ENCODE measurements at regions not wholly inside any gene's neighbourhood (a gene's known extent, or its start where the extent isn't known, plus 50 kb on each side); places are given as distances from the start of the nearest gene placed in this dataset.

DNA sequence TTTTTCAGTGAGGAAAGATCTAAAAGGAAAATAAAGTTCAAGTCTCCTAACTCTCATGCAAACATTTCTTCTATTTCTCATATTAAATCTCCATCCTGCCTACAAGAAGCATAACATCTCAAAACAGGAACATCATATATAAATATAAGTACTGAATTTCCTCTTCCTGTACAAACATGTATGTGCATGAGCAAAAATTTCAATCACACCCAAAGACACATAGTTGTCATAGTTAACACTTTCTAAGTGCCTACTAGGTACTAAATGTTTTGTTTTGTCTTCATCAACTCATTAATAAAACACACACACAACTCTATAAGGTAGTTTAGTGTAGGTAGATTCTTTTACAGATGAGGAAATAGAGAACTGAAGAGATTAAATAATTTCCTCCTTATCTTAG is 237.1 kb upstream of the ADGRL2 start:
- Histone ChIP-seq H3K9me3 (ENCODE audit: low read length) (peaks cover 9% of the 10 kb centered on the region), H4K20me1 (ENCODE audit: insufficient read depth, low read length) (no peaks in the 10 kb centered on the region), H3K36me3 (replicated peaks in 1 of 2; ENCODE audit: control insufficient read depth in 1 of 2, insufficient read depth in 2 of 2, low read length in 2 of 2) (no peaks in the 10 kb centered on the region), H3K27ac (ENCODE audit: extremely low read length, insufficient read depth, low read length) (no peak overlapping the region), H3K4me1 (ENCODE audit: insufficient read depth, low read length) (no peaks in the 10 kb centered on the region), H3K79me2 (ENCODE audit: insufficient read depth, low read length) (no peaks in the 10 kb centered on the region), H3K4me3 (replicated peaks in 1 of 3; ENCODE audit: insufficient read depth in 1 of 3, low read depth in 2 of 3, low read length in 3 of 3) (no peak overlapping the region), H3K27me3 (ENCODE audit: control insufficient read depth in 1 of 2, insufficient read depth in 2 of 2, low read length in 2 of 2) (no peaks in the 10 kb centered on the region), H3K4me2 (ENCODE audit: low read depth, low read length) (no peak overlapping the region), H2AFZ (ENCODE audit: low read length) (no peak overlapping the region), H3K9ac (ENCODE audit: insufficient read depth, low read depth, low read length) (no peak overlapping the region)
- ChIA-PET CTCF (ENCODE audit: low intra/inter-chr PET ratio, low total read pairs) (no interaction called here), POLR2A (no interaction called here)
- BruUV-seq (replicated peaks) = no TSS peak
- FAIRE-seq = no peak
- no peak for DNase-seq (ENCODE audit: low spot score)
- ATAC-seq = no peak
- in situ Hi-C loops (cut with HindIII; ENCODE audit: extremely low pct_ligation_motif_present, low pct_unique_long_range_greater_than_20kb) (no loop called here), intact Hi-C loops (cut with micrococcal nuclease; ENCODE audit: unreplicated experiment) (no loop called here)
- TF ChIP-seq FOXP4 (CRISPR knock-in tag; IDR thresholded peaks at IDR 0.05) (no peak), ZNF44 (CRISPR knock-in tag; IDR thresholded peaks at IDR 0.05) (no peak), SP2 (CRISPR knock-in tag; IDR thresholded peaks at IDR 0.05) (no peak), ZNF503 (CRISPR knock-in tag; IDR thresholded peaks at IDR 0.05) (no peak), ZBTB25 (CRISPR knock-in tag; IDR thresholded peaks at IDR 0.05) (no peak), ZNF883 (CRISPR knock-in tag; IDR thresholded peaks at IDR 0.05; ENCODE audit: not compliant biosample characterization) (no peak), SUZ12 (IDR thresholded peaks at IDR 0.05; ENCODE audit: low read depth, low read length) (no peak), SRF (IDR thresholded peaks at IDR 0.05; ENCODE audit: low read depth, low read length) (no peak), ZBTB38 (CRISPR knock-in tag; IDR thresholded peaks at IDR 0.05) (no peak), JUNB (CRISPR knock-in tag; IDR thresholded peaks at IDR 0.05; ENCODE audit: borderline replicate concordance) (no peak), ZNF180 (CRISPR knock-in tag; IDR thresholded peaks at IDR 0.05; ENCODE audit: borderline replicate concordance, low read depth) (no peak), ZNF557 (CRISPR knock-in tag; IDR thresholded peaks at IDR 0.05) (no peak)
- TF ChIP-seq, protein P1, sequence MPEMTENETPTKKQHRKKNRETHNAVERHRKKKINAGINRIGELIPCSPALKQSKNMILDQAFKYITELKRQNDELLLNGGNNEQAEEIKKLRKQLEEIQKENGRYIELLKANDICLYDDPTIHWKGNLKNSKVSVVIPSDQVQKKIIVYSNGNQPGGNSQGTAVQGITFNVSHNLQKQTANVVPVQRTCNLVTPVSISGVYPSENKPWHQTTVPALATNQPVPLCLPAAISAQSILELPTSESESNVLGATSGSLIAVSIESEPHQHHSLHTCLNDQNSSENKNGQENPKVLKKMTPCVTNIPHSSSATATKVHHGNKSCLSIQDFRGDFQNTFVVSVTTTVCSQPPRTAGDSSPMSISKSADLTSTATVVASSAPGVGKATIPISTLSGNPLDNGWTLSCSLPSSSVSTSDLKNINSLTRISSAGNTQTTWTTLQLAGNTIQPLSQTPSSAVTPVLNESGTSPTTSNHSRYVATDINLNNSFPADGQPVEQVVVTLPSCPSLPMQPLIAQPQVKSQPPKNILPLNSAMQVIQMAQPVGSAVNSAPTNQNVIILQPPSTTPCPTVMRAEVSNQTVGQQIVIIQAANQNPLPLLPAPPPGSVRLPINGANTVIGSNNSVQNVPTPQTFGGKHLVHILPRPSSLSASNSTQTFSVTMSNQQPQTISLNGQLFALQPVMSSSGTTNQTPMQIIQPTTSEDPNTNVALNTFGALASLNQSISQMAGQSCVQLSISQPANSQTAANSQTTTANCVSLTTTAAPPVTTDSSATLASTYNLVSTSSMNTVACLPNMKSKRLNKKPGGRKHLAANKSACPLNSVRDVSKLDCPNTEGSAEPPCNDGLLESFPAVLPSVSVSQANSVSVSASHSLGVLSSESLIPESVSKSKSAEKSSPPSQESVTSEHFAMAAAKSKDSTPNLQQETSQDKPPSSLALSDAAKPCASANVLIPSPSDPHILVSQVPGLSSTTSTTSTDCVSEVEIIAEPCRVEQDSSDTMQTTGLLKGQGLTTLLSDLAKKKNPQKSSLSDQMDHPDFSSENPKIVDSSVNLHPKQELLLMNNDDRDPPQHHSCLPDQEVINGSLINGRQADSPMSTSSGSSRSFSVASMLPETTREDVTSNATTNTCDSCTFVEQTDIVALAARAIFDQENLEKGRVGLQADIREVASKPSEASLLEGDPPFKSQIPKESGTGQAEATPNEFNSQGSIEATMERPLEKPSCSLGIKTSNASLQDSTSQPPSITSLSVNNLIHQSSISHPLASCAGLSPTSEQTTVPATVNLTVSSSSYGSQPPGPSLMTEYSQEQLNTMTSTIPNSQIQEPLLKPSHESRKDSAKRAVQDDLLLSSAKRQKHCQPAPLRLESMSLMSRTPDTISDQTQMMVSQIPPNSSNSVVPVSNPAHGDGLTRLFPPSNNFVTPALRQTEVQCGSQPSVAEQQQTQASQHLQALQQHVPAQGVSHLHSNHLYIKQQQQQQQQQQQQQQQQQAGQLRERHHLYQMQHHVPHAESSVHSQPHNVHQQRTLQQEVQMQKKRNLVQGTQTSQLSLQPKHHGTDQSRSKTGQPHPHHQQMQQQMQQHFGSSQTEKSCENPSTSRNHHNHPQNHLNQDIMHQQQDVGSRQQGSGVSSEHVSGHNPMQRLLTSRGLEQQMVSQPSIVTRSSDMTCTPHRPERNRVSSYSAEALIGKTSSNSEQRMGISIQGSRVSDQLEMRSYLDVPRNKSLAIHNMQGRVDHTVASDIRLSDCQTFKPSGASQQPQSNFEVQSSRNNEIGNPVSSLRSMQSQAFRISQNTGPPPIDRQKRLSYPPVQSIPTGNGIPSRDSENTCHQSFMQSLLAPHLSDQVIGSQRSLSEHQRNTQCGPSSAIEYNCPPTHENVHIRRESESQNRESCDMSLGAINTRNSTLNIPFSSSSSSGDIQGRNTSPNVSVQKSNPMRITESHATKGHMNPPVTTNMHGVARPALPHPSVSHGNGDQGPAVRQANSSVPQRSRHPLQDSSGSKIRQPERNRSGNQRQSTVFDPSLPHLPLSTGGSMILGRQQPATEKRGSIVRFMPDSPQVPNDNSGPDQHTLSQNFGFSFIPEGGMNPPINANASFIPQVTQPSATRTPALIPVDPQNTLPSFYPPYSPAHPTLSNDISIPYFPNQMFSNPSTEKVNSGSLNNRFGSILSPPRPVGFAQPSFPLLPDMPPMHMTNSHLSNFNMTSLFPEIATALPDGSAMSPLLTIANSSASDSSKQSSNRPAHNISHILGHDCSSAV (CRISPR knock-in tag; IDR thresholded peaks at IDR 0.05; ENCODE audit: borderline replicate concordance) = no peak

All from HepG2 (cell line).